Mammary epithelial cell (primary cell): ENCODE measurements at regions not wholly inside any gene's neighbourhood (a gene's known extent, or its start where the extent isn't known, plus 50 kb on each side); places are given as distances from the start of the nearest gene placed in this dataset.

Experiments used
- CTCF ChIP-seq, 2 donors: IDR thresholded peaks in 1 of 2; conservative IDR thresholded peaks in 1 of 2; 2 replicates each; pipeline ENCODE4 v1.5.1; 2011 to 2012; ENCODE audit warnings: inconsistent platforms in 2 of 2, low read length in 2 of 2, mild to moderate bottlenecking in 2 of 2, control low read depth in 1 of 2, low read depth in 1 of 2; ENCODE audit not compliant: insufficient read depth in 1 of 2; ENCODE audit errors: extremely low read depth in 1 of 2
- EZH2 ChIP-seq: IDR thresholded peaks from 2 replicates; pipeline ENCODE4 v1.6.1; 2012; ENCODE audit warnings: low read length, inconsistent platforms, borderline replicate concordance

GRCh38 chr13:90385781-90386489 lies 961.6 kb upstream of the MIR17HG start:
- TF ChIP-seq CTCF (conservative IDR thresholded peaks at IDR 0.05 in 1 of 2, IDR thresholded peaks at IDR 0.05 in 1 of 2; ENCODE audit: extremely low read depth in 1 of 2, insufficient read depth in 1 of 2, low read depth in 1 of 2, low read length in 2 of 2) = no peak
- TF ChIP-seq EZH2 = no peak
